GM12873 (cell line): ENCODE measurements at regions not wholly inside any gene's neighbourhood (a gene's known extent, or its start where the extent isn't known, plus 50 kb on each side); places are given as distances from the start of the nearest gene placed in this dataset.

Experiments
- CTCF ChIP-seq: IDR thresholded peaks from 2 replicates; pipeline ENCODE4 v1.5.1; 2012; ENCODE audit warnings: low read depth, mild to moderate bottlenecking, moderate library complexity, low read length, control low read depth; ENCODE audit not compliant: insufficient read depth; ENCODE audit errors: missing control alignments

DNA sequence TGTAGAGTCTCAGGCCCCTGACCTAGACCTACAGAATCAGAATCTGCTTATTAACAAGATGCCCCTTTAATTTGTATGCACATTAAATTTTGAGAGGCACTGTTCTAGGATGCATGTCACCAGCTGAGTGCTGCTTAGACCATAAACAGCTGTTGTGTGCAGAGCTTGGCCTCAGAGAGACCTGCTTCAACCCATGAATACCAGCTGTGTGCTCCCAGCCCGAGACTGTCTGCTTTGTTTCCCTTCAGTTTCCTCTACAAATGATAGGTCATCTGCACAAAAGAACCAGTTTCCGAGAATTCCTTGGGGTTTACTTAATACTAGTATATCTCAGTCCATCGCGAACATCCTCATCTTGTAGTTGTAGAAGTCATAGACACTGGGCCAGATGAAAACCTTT is 158.5 kb upstream of the PFN2 start:
- TF ChIP-seq CTCF: no peak

DNA sequence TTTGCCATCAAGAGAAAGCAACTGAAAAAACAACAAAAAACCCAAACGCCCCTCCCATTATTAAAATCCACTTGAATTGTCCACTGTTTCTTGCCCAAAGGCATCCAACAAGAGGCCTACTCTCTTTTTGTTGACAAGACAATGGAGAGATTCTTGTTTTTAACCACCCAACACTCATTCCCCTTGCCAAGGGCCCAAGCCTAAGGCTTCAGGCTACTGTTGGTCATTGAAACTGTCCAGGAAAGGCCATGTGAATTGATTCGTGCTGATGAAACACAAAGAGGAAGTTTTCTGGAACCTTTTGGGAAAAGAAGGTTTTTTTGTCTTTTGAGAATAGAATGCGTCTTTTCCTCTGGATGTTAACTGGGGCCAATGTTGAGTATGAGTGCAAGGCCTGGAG is 157.4 kb upstream of the PFN2 start:
- no peak for TF ChIP-seq CTCF

- TF ChIP-seq CTCF: no peak
Observed at GRCh38 chr3:150127011-150127490, 156.4 kb upstream of the PFN2 start.

GRCh38 chr3:150124142-150124541 is 153.4 kb upstream of the PFN2 start:
- TF ChIP-seq CTCF: no peak

DNA sequence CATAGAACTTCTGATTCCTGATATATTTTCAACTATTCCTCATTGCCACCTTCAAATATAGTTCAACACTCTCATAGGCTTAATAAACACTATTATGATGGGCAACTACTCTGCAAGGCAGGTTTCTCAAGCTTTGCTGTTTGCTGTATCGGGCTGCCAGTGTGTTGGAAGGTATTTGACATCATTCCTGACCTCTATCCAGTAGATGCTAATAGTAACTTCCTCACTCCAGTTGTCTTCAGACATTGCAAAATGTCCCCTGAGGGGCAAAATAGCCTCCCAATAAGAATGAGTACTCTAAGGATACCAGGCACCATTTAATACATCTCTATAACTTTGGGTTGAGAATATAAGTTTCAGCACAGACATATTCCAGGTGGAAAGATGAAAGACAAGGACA is 147.5 kb upstream of the PFN2 start:
- no peak for TF ChIP-seq CTCF

DNA sequence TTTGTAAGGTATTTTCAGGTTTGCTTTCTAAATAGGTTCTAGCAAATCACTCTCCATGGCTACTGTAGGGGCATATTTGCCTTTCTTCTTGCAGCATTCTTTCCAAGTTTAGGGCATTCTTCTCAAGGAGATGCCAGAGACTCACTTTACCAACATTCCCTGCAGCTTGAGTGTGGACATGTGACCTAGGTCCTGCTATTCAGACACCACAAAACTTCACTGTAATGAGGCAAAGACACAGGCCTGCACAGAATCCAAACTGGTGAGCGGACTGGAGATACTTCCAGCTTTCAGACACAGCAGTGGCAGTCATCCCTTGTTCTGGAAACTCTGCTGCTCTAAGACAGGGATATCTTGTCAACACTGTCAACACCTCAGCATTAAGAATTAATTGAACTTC is 146.4 kb upstream of the PFN2 start:
- no peak for TF ChIP-seq CTCF

DNA sequence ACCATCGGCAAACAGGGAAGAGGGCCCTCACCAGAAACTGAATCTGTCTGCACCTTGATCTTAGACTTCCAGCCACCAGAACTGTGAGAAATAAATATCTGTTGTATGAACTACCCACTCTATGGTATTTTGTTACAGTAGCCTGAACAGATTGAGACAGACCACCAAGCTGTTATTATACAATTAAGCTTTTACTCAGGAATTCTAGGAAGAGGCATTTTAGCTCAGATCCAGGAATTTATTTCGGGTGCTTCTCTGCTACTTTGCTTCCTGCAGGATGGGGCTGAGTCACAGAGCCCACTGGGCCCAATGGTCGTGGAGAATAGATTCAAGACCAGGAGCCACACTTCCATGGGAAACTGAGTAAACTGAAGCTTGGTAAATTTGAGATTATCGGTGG is 145.5 kb upstream of the PFN2 start:
- no peak for TF ChIP-seq CTCF
